Endothelial cell of umbilical vein (primary cell): ENCODE measurements at regions not wholly inside any gene's neighbourhood (a gene's known extent, or its start where the extent isn't known, plus 50 kb on each side); places are given as distances from the start of the nearest gene placed in this dataset.

ENCODE experiments used
- BruUV-seq: library from RNA; stranded (reverse); fragments of 400-500 nt; replicated peaks from 2 replicates; lab custom pipeline; 2021; lab: Mats Ljungman, UMichigan
- CTCF ChIA-PET: fragments of 300-600, 350-600 bp; sonication (Branson Sonifier 250); formaldehyde crosslinking; loops from one replicate; lab custom pipeline; 2021; ENCODE audit warnings: antibody characterized with exemption, inconsistent platforms; lab: Charles Lee
- POLR2A ChIA-PET: fragments of 300-600, 350-600 bp; sonication (Branson Sonifier 250); formaldehyde crosslinking; loops from one replicate; lab custom pipeline; 2021; ENCODE audit warnings: antibody characterized with exemption, inconsistent platforms; lab: Charles Lee
- DNase-seq: peaks from one replicate; pipeline ENCODE4 v3.0.0-alpha.2; 2011; ENCODE audit warnings: low read depth, low spot score
- FAIRE-seq: peaks from 2 replicates; lab custom pipeline; 2011; peaks lifted over from hg19 to GRCh38; lab: Jason Lieb, UNC
- H2AFZ ChIP-seq: 2 replicates; pipeline ENCODE4 v1.6.0; 2012; ENCODE audit warnings: low read depth, low read length, control low read depth, inconsistent platforms
- H3K27ac ChIP-seq: 2 replicates; pipeline ENCODE4 v1.5.1; 2011; ENCODE audit warnings: low read depth, mild to moderate bottlenecking, control low read depth, low read length, moderate library complexity; ENCODE audit not compliant: insufficient read depth
- H3K27me3 ChIP-seq, 2 experiments: 2 replicates each; pipeline versions ENCODE4 v1.6.0 to v1.6.1; 2011; ENCODE audit warnings: low read length in 2 of 2, mixed read lengths in 1 of 2; ENCODE audit not compliant: control insufficient read depth in 2 of 2, insufficient read depth in 2 of 2
- H3K36me3 ChIP-seq, 2 experiments: 2 replicates in 1 of 2; 3 replicates in 1 of 2; pipeline ENCODE4 v1.5.1; 2011; ENCODE audit warnings: low read length in 2 of 2, mild to moderate bottlenecking in 1 of 2, moderate library complexity in 1 of 2; ENCODE audit not compliant: control insufficient read depth in 2 of 2, insufficient read depth in 2 of 2; ENCODE audit errors: extremely low read depth in 1 of 2
- H3K4me1 ChIP-seq: 3 replicates; pipeline ENCODE4 v1.5.1; 2011; ENCODE audit warnings: mild to moderate bottlenecking, low read length; ENCODE audit not compliant: control insufficient read depth, insufficient read depth; ENCODE audit errors: extremely low read depth
- H3K4me2 ChIP-seq: 2 replicates; pipeline ENCODE4 v1.6.1; 2011; ENCODE audit warnings: low read length, control low read depth, mixed read lengths; ENCODE audit not compliant: insufficient read depth
- H3K4me3 ChIP-seq, 3 experiments: fragments of 200-600 bp in 1 of 3; sonication (generic), shearing (Covaris generic) in 1 of 3; replicated peaks in 1 of 3; 2 replicates each; pipeline ENCODE4 v1.5.1; 2011 to 2016; ENCODE audit warnings: control low read depth in 3 of 3, low read length in 3 of 3, mild to moderate bottlenecking in 2 of 3, inconsistent platforms in 1 of 3, low read depth in 1 of 3, moderate library complexity in 1 of 3; ENCODE audit not compliant: insufficient read depth in 1 of 3
- H3K79me2 ChIP-seq: 2 replicates; pipeline ENCODE4 v1.6.0; 2012; ENCODE audit warnings: low read length, inconsistent platforms; ENCODE audit not compliant: control insufficient read depth, insufficient read depth
- H3K9ac ChIP-seq: replicated peaks from 2 replicates; pipeline ENCODE3; 2011; ENCODE audit warnings: low read length, control low read depth; ENCODE audit not compliant: insufficient read depth; ENCODE audit errors: extremely low read depth
- H3K9me1 ChIP-seq: replicated peaks from 3 replicates; pipeline ENCODE4 v1.6.0; 2011; ENCODE audit warnings: mild to moderate bottlenecking, low read length; ENCODE audit not compliant: control insufficient read depth, insufficient read depth; ENCODE audit errors: extremely low read depth
- H3K9me3 ChIP-seq: replicated peaks from 2 replicates; pipeline ENCODE4 v1.5.1; 2012; ENCODE audit warnings: low read length, inconsistent platforms; ENCODE audit not compliant: control insufficient read depth, insufficient read depth
- H4K20me1 ChIP-seq: replicated peaks from 2 replicates; pipeline ENCODE3; 2011; ENCODE audit warnings: mild to moderate bottlenecking, low read length; ENCODE audit not compliant: control insufficient read depth, insufficient read depth; ENCODE audit errors: extremely low read depth
- CTCF ChIP-seq, 2 donors: IDR thresholded peaks; 1 replicate in 1 of 2; 2 replicates in 1 of 2; pipeline ENCODE4 v1.5.1; 2011; ENCODE audit warnings: low read length in 2 of 2, mild to moderate bottlenecking in 2 of 2, moderate library complexity in 2 of 2, control low read depth in 1 of 2, inconsistent platforms in 1 of 2, low read depth in 1 of 2; ENCODE audit not compliant: insufficient read depth in 1 of 2; ENCODE audit errors: extremely low read depth in 1 of 2
- EZH2 ChIP-seq: IDR thresholded peaks from 2 replicates; pipeline ENCODE4 v1.6.1; 2012; ENCODE audit warnings: borderline replicate concordance, low read depth, mild to moderate bottlenecking, moderate library complexity, low read length, inconsistent platforms; ENCODE audit not compliant: severe bottlenecking
- FOS ChIP-seq: IDR thresholded peaks from 2 replicates; pipeline ENCODE4 v1.6.1; 2011; ENCODE audit warnings: mild to moderate bottlenecking, low read length, moderate library complexity, borderline replicate concordance; ENCODE audit not compliant: insufficient read depth
- GATA2 ChIP-seq: IDR thresholded peaks from 2 replicates; pipeline ENCODE4 v1.7.0; 2011; ENCODE audit warnings: low read depth, mild to moderate bottlenecking, moderate library complexity, mixed read lengths, low read length; ENCODE audit not compliant: insufficient read length, insufficient read depth
- JUN ChIP-seq: IDR thresholded peaks from 2 replicates; pipeline ENCODE4 v1.6.1; 2011; ENCODE audit warnings: borderline replicate concordance, low read depth; ENCODE audit not compliant: insufficient read length, insufficient read depth
- MAX ChIP-seq: IDR thresholded peaks from 2 replicates; pipeline ENCODE4 v1.6.1; 2011; ENCODE audit not compliant: insufficient read depth, insufficient read length
- MYC ChIP-seq: IDR thresholded peaks from one replicate; pipeline ENCODE4 v1.6.1; 2011; ENCODE audit warnings: mild to moderate bottlenecking, low read depth, low read length
- POLR2A ChIP-seq: IDR thresholded peaks from 2 replicates; pipeline ENCODE4 v1.6.1; 2012; ENCODE audit warnings: low read depth, mild to moderate bottlenecking, control low read depth, low read length
- POLR2AphosphoS5 ChIP-seq: IDR thresholded peaks from 2 replicates; pipeline ENCODE4 v1.6.1; 2012; ENCODE audit warnings: low read depth, mild to moderate bottlenecking, control low read depth, low read length, moderate library complexity; ENCODE audit not compliant: insufficient read depth
- dilution Hi-C: fragments of 300-500 bp; cut with MboI; formaldehyde crosslinking; loops from one replicate; pipeline ENCODE4 v1.15.0; 2019; ENCODE audit warnings: low sequenced_read_pairs; ENCODE audit not compliant: extremely low pct_ligation_motif_present
- intact Hi-C: fragments of 100-400 bp; cut with micrococcal nuclease; formaldehyde crosslinking; loops from one replicate; pipeline ENCODE4 v1.10.0; 2022

GRCh38 chr4:128488055-128488705 lies 200.6 kb upstream of the PGRMC2 start:
- Histone ChIP-seq H4K20me1 (no peaks in the 10 kb centered on the region), H3K36me3 (no peaks in the 10 kb centered on the region)
- no peak for FAIRE-seq

More at GRCh38 chr4:128488055-128488705, 200.6 kb upstream of the PGRMC2 start:
- Histone ChIP-seq H3K27me3 (no peaks in the 10 kb centered on the region), H3K9ac (no peak overlapping the region), H3K9me3 (no peaks in the 10 kb centered on the region), H3K79me2 (no peaks in the 10 kb centered on the region), H3K9me1 (no peaks in the 10 kb centered on the region), H3K4me2 (no peak overlapping the region), H3K4me1 (no peaks in the 10 kb centered on the region), H3K4me3 (no peak overlapping the region), H2AFZ (no peak overlapping the region), H3K27ac (no peak overlapping the region)
- DNase-seq, result no peak
- dilution Hi-C loops (no loop called here), intact Hi-C loops (no loop called here)
- TF ChIP-seq POLR2AphosphoS5 (no peak), MAX (no peak), GATA2 (no peak), MYC (no peak), FOS (no peak), EZH2 (no peak), POLR2A (no peak), JUN (no peak), CTCF (IDR thresholded peaks at IDR 0.05; ENCODE audit: extremely low read depth in 1 of 2, insufficient read depth in 1 of 2, low read depth in 1 of 2, low read length in 2 of 2) (no peak)
- CTCF ChIA-PET, result interaction anchor here (1.3 to 1.6 kb wide), 2 partner anchors 9 to 34 kb away, joined by 3 to 6 read pairs; no protein-coding TSS in a partner anchor
- POLR2A ChIA-PET, result no interaction called here
- no TSS peak for BruUV-seq
